ENCODE measurements at regions not wholly inside any gene's neighbourhood (a gene's known extent, or its start where the extent isn't known, plus 50 kb on each side); places are given as distances from the start of the nearest gene placed in this dataset.
"Not testable (repeated sequence)": the region's sequence is repeated elsewhere in the genome, so short reads cannot be mapped to it uniquely, and the experiment has no call there.

DNA sequence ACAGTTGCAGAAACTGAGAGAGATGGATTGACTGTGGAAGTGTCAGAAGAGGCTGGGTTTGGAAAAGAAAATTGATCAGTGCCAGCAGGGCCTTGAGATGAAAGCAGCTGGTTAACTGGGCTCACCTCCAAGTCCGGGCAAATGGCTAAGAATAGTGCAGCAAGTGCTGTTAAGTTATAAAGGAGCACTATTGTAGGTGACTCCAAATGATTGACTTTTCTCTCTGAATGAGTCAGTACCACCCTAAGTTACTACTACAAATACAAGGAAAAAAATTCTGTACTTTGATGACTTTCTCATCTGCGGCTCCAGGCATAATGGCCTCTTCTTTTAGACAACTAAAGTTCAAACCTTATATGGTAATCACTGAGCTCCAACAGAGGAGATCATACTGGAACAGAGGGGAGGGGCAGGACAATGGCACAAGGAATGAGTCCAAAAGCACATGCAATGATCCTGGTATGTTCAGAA is 733.4 kb upstream of the INTU start:
- no peak for DNase-seq
- peaks cover 0 to 38% (median 4%) of the 10 kb centered on the region in 4 donors for H3K4me1 ChIP-seq
- intact Hi-C loops (cut with DNase I; ENCODE audit: low total_unique reads) = no loop called here
- H3K36me3 ChIP-seq = no peaks in the 10 kb centered on the region
- peak overlapping the region; percentile 43 to 71 for H3K27ac ChIP-seq
- TF ChIP-seq, protein P1, sequence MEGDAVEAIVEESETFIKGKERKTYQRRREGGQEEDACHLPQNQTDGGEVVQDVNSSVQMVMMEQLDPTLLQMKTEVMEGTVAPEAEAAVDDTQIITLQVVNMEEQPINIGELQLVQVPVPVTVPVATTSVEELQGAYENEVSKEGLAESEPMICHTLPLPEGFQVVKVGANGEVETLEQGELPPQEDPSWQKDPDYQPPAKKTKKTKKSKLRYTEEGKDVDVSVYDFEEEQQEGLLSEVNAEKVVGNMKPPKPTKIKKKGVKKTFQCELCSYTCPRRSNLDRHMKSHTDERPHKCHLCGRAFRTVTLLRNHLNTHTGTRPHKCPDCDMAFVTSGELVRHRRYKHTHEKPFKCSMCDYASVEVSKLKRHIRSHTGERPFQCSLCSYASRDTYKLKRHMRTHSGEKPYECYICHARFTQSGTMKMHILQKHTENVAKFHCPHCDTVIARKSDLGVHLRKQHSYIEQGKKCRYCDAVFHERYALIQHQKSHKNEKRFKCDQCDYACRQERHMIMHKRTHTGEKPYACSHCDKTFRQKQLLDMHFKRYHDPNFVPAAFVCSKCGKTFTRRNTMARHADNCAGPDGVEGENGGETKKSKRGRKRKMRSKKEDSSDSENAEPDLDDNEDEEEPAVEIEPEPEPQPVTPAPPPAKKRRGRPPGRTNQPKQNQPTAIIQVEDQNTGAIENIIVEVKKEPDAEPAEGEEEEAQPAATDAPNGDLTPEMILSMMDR (IDR thresholded peaks at IDR 0.05) = no peak
- H3K27me3 ChIP-seq = no peaks in the 10 kb centered on the region
- H3K4me3 ChIP-seq = no peak overlapping the region
- H3K9me3 ChIP-seq = no peaks in the 10 kb centered on the region

GRCh38 chr4:126906466-126906865 is 726.3 kb upstream of the INTU start:
- DNase-seq = no peak
- H3K36me3 ChIP-seq = no peaks in the 10 kb centered on the region
- peaks cover 0 to 11% (median 0%) of the 10 kb centered on the region in 4 donors for H3K4me1 ChIP-seq
- H3K27me3 ChIP-seq = no peaks in the 10 kb centered on the region
- TF ChIP-seq, protein P1 (IDR thresholded peaks at IDR 0.05) = no peak
- H3K4me3 ChIP-seq = no peak overlapping the region
- H3K9me3 ChIP-seq = no peaks in the 10 kb centered on the region
- intact Hi-C loops (cut with DNase I; ENCODE audit: low total_unique reads) = no loop called here
- no peak overlapping the region for H3K27ac ChIP-seq

DNA sequence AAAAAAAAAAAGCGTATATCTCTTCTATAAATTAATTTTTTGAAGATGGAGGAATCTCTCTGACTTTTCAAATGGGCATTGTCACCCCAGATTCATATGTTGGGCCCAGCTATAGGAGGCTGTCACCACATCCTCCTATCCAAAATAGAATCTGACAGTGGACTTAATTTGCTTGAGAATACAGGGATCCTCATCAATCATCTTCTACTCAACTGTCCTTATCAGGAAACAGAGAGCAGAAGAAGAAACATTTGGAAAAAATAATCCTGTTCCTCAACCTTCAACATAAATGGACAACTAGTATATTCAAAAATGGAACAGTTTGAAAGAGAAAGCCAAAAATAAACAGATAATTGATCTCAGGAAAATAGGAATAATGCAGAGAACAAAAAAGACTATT is 725.4 kb upstream of the INTU start:
- H3K27me3 ChIP-seq = no peaks in the 10 kb centered on the region
- TF ChIP-seq, protein P1 (IDR thresholded peaks at IDR 0.05) = no peak
- no peaks in the 10 kb centered on the region for H3K36me3 ChIP-seq
- DNase-seq = no peak
- H3K9me3 ChIP-seq = no peaks in the 10 kb centered on the region
- intact Hi-C loops (cut with DNase I; ENCODE audit: low total_unique reads) = no loop called here
- no peak overlapping the region for H3K4me3 ChIP-seq
- peaks cover 0 to 11% (median 0%) of the 10 kb centered on the region in 4 donors for H3K4me1 ChIP-seq
- no peak overlapping the region for H3K27ac ChIP-seq

DNA sequence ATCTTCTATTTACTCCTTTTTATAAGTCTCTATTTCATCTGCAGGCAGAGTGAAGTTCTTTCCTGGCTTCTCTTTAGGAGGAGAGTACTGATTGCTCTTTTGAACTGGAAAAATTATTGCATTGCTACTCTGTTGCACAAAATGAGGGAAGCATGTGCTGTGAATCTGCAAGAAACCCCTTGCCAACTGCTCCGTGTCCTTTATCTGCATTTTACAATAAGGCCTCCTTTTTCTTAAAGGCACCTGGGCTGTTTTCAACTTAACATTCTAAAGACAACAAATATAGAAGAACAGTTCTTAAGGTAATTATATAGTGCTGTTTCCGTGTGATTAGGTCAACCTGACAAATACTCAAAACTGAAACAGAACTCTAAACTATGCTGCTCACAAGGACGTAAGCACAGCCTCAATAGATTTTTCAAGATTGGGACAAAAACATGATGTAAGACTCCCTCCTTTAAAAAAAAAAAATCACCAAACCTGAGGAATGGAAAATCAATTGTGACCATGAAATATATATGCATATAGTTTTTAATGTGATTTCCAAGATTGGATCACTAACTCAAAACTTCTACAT is 716.6 kb upstream of the INTU start:
- Histone ChIP-seq H3K27ac (peak overlapping the region in 1 of 2 donors; percentile 28), H3K4me3 (peak overlapping the region; percentile 32 to 36), H3K27me3 (no peaks in the 10 kb centered on the region), H3K4me1 (peaks cover 0 to 18% (median 2%) of the 10 kb centered on the region in 4 donors), H3K36me3 (no peaks in the 10 kb centered on the region), H3K9me3 (no peaks in the 10 kb centered on the region)
- TF ChIP-seq, protein P1 (IDR thresholded peaks at IDR 0.05) = no peak
- DNase-seq = no peak
- intact Hi-C loops (cut with DNase I; ENCODE audit: low total_unique reads) = no loop called here

GRCh38 chr4:126916626-126917140 is 716.1 kb upstream of the INTU start:
- Histone ChIP-seq H3K27ac (peak overlapping the region in 1 of 2 donors; percentile 28), H3K4me3 (peak overlapping the region; percentile 32 to 36), H3K9me3 (no peaks in the 10 kb centered on the region), H3K36me3 (no peaks in the 10 kb centered on the region), H3K27me3 (no peaks in the 10 kb centered on the region), H3K4me1 (peaks cover 0 to 18% (median 2%) of the 10 kb centered on the region in 4 donors)
- TF ChIP-seq, protein P1 (IDR thresholded peaks at IDR 0.05) = no peak
- intact Hi-C loops (cut with DNase I; ENCODE audit: low total_unique reads) = no loop called here
- no peak for DNase-seq

DNA sequence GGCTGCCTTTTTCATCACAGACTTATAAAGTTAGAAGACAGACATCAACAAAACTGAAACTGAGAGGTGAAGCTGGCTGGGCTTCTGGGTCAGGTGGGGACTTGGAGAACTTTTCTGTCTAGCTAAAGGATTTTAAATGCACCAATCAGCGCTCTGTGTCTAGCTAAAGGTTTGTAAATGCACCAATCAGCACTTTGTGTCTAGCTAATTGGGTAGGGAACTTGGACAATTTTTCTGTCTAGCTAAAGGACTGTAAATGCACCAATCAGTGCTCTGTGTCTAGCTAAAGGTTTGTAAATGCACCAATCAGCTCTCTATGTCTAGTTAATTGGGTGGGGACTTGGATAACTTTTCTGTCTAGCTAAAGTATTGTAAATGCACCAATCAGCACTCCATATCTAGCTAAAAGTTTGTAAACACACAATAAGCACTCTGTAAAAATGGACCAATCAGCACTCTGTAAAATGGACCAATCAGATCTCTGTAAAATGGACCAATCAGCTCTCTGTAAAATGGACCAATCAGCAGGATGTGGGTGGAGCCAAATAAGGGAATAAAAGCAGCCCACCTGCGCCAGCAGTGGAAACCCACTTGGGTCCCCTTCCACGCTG is 710.3 kb upstream of the INTU start:
- H3K9me3 ChIP-seq; H3K4me1 ChIP-seq; H3K27ac ChIP-seq; H3K27me3 ChIP-seq; H3K36me3 ChIP-seq; intact Hi-C loops (cut with DNase I; ENCODE audit: low total_unique reads); DNase-seq; H3K4me3 ChIP-seq: not testable (repeated sequence)
